GM18498 (cell line): ENCODE measurements at regions not wholly inside any gene's neighbourhood (a gene's known extent, or its start where the extent isn't known, plus 50 kb on each side); places are given as distances from the start of the nearest gene placed in this dataset.
"Not testable (repeated sequence)": the region's sequence is repeated elsewhere in the genome, so short reads cannot be mapped to it uniquely, and the experiment has no call there.

ENCODE experiments used
- ATAC-seq: cut with Tn5 transposase; IDR thresholded peaks from one replicate; pipeline ENCODE4 v1.9.1; 2021; ENCODE audit warnings: mild to moderate bottlenecking, moderate library complexity; ENCODE audit not compliant: unreplicated experiment

- ATAC-seq = no peak
Observed at GRCh38 chr3:94398036-94398435, 335.2 kb downstream of the NSUN3 start.

- ATAC-seq = no peak
Observed at GRCh38 chr3:94401466-94401865, 338.6 kb downstream of the NSUN3 start.

- no peak for ATAC-seq
Observed at GRCh38 chr3:94402126-94402525, 339.3 kb downstream of the NSUN3 start.

GRCh38 chr3:94405258-94406035 is 342.6 kb downstream of the NSUN3 start:
- no peak for ATAC-seq

- no peak for ATAC-seq
Observed at GRCh38 chr3:94406595-94406994, 343.7 kb downstream of the NSUN3 start.

GRCh38 chr3:94412936-94413335 is 350.1 kb downstream of the NSUN3 start:
- not testable (repeated sequence) for ATAC-seq

GRCh38 chr3:94413336-94414108 is 350.7 kb downstream of the NSUN3 start:
- no peak for ATAC-seq

- no peak for ATAC-seq
Observed at GRCh38 chr3:94414418-94414817, 351.6 kb downstream of the NSUN3 start.

GRCh38 chr3:94416768-94417167 is 353.9 kb downstream of the NSUN3 start:
- ATAC-seq = no peak

- ATAC-seq = no peak
Observed at GRCh38 chr3:94417963-94418455, 355.1 kb downstream of the NSUN3 start.

GRCh38 chr3:94420931-94421330 is 358.1 kb downstream of the NSUN3 start:
- no peak for ATAC-seq

- no peak for ATAC-seq
Observed at GRCh38 chr3:94423578-94423977, 360.7 kb downstream of the NSUN3 start.

- no peak for ATAC-seq
Observed at GRCh38 chr3:94429517-94429916, 366.7 kb downstream of the NSUN3 start.

GRCh38 chr3:94431876-94432570 is 369.2 kb downstream of the NSUN3 start:
- ATAC-seq = no peak

GRCh38 chr3:94433811-94434210 is 370.9 kb downstream of the NSUN3 start:
- no peak for ATAC-seq

- ATAC-seq = no peak
Observed at GRCh38 chr3:94440767-94441493, 378.1 kb downstream of the NSUN3 start.

- ATAC-seq = no peak
Observed at GRCh38 chr3:94441494-94441847, 378.6 kb downstream of the NSUN3 start.

- ATAC-seq = no peak
Observed at GRCh38 chr3:94453864-94454263, 391.0 kb downstream of the NSUN3 start.

GRCh38 chr3:94459167-94459566 is 396.3 kb downstream of the NSUN3 start:
- no peak for ATAC-seq

- ATAC-seq = no peak
Observed at GRCh38 chr3:94460931-94461330, 398.1 kb downstream of the NSUN3 start.

- ATAC-seq = no peak
Observed at GRCh38 chr3:94462931-94463330, 400.1 kb downstream of the NSUN3 start.
